ENCODE measurements at regions not wholly inside any gene's neighbourhood (a gene's known extent, or its start where the extent isn't known, plus 50 kb on each side); places are given as distances from the start of the nearest gene placed in this dataset.

GRCh38 chr17:73906896-73907870 is 262.9 kb upstream of the SDK2 start:
- ChIA-PET POLR2A (no interaction called here), CTCF (no interaction called here)
- Mint-ChIP-seq H3K27me3 (peaks cover 30% of the 10 kb centered on the region), H3K27ac (no peak overlapping the region), H3K9me3 (no peaks in the 10 kb centered on the region), H3K36me3 (ENCODE audit: low read depth) (no peaks in the 10 kb centered on the region), H3K4me1 (peaks cover 1% of the 10 kb centered on the region), H3K4me3 (no peak overlapping the region)
- no peak for TF ChIP-seq CTCF (IDR thresholded peaks at IDR 0.05)
- DNase-seq (no peak), ATAC-seq (ENCODE audit: low read depth) (no peak)
- intact Hi-C loops (cut with micrococcal nuclease) = no loop called here

GRCh38 chr17:73909186-73909585 is 264.9 kb upstream of the SDK2 start:
- Mint-ChIP-seq H3K27me3 (peaks cover 32% of the 10 kb centered on the region), H3K4me1 (no peaks in the 10 kb centered on the region), H3K36me3 (ENCODE audit: low read depth) (no peaks in the 10 kb centered on the region), H3K9me3 (no peaks in the 10 kb centered on the region), H3K27ac (no peak overlapping the region), H3K4me3 (no peak overlapping the region)
- DNase-seq (no peak), ATAC-seq (ENCODE audit: low read depth) (no peak)
- intact Hi-C loops (cut with micrococcal nuclease) = no loop called here
- POLR2A ChIA-PET = no interaction called here
- CTCF ChIA-PET = no interaction called here
- no peak for TF ChIP-seq CTCF (IDR thresholded peaks at IDR 0.05)

- H3K9me3 Mint-ChIP-seq = peaks cover 5% of the 10 kb centered on the region
- no peak for TF ChIP-seq CTCF (IDR thresholded peaks at IDR 0.05)
- ATAC-seq (ENCODE audit: low read depth) = no peak
- H3K36me3 Mint-ChIP-seq (ENCODE audit: low read depth) = no peaks in the 10 kb centered on the region
- ChIA-PET CTCF (no interaction called here), POLR2A (no interaction called here)
- no peaks in the 10 kb centered on the region for H3K4me1 Mint-ChIP-seq
- intact Hi-C loops (cut with micrococcal nuclease) = no loop called here
- peaks cover 34% of the 10 kb centered on the region for H3K27me3 Mint-ChIP-seq
- no peak overlapping the region for H3K27ac Mint-ChIP-seq
- H3K4me3 Mint-ChIP-seq = no peak overlapping the region
- no peak for DNase-seq
Observed at GRCh38 chr17:73910206-73910605, 266.0 kb upstream of the SDK2 start.

GRCh38 chr17:73910821-73911515 is 266.7 kb upstream of the SDK2 start:
- H3K4me1 Mint-ChIP-seq = no peaks in the 10 kb centered on the region
- intact Hi-C loops (cut with micrococcal nuclease) = no loop called here
- no peaks in the 10 kb centered on the region for H3K36me3 Mint-ChIP-seq (ENCODE audit: low read depth)
- H3K9me3 Mint-ChIP-seq = peaks cover 7% of the 10 kb centered on the region
- H3K4me3 Mint-ChIP-seq = no peak overlapping the region
- no peak for TF ChIP-seq CTCF (IDR thresholded peaks at IDR 0.05)
- H3K27me3 Mint-ChIP-seq = peaks cover 30% of the 10 kb centered on the region
- DNase-seq = no peak
- CTCF ChIA-PET = no interaction called here
- H3K27ac Mint-ChIP-seq = no peak overlapping the region
- no peak for ATAC-seq (ENCODE audit: low read depth)
- POLR2A ChIA-PET = no interaction called here

GRCh38 chr17:73911726-73912372 is 267.6 kb upstream of the SDK2 start:
- no peak overlapping the region for H3K4me3 Mint-ChIP-seq
- H3K36me3 Mint-ChIP-seq (ENCODE audit: low read depth) = no peaks in the 10 kb centered on the region
- H3K27ac Mint-ChIP-seq = no peak overlapping the region
- no peaks in the 10 kb centered on the region for H3K4me1 Mint-ChIP-seq
- no peak for TF ChIP-seq CTCF (IDR thresholded peaks at IDR 0.05)
- POLR2A ChIA-PET = no interaction called here
- ATAC-seq (ENCODE audit: low read depth) (no peak), DNase-seq (no peak)
- H3K27me3 Mint-ChIP-seq = peaks cover 29% of the 10 kb centered on the region
- intact Hi-C loops (cut with micrococcal nuclease) = no loop called here
- CTCF ChIA-PET = no interaction called here
- peaks cover 7% of the 10 kb centered on the region for H3K9me3 Mint-ChIP-seq
